ENCODE measurements at regions not wholly inside any gene's neighbourhood (a gene's known extent, or its start where the extent isn't known, plus 50 kb on each side); places are given as distances from the start of the nearest gene placed in this dataset.
A peak's percentile ranks its signal among the peaks of the same experiment; 100 is the strongest.

DNA sequence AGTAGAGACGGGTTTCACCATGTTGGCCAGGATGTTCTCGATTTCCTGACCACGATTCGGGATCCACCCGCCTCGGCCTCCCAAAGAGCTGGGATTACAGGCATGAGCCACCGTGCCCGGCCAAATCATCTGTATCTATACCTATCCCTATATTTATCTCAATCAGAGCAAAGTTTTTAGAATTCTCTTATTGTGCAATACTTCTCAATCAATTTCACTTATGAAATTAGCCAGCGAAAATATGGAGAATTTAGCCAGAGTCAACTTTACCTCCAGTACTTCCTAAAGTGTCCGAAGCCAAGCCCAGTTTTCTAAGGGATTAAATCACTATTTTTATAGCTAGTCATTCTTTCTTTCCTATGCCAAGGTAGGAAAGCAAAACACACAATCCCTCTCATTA is 319.1 kb upstream of the PFKP start:
- no peak for TF ChIP-seq EP300 (IDR thresholded peaks at IDR 0.05)
- TF ChIP-seq POLR2AphosphoS5 (IDR thresholded peaks at IDR 0.05): no peak
- TF ChIP-seq POLR2A (IDR thresholded peaks at IDR 0.05): no peak
- TF ChIP-seq, protein P1, sequence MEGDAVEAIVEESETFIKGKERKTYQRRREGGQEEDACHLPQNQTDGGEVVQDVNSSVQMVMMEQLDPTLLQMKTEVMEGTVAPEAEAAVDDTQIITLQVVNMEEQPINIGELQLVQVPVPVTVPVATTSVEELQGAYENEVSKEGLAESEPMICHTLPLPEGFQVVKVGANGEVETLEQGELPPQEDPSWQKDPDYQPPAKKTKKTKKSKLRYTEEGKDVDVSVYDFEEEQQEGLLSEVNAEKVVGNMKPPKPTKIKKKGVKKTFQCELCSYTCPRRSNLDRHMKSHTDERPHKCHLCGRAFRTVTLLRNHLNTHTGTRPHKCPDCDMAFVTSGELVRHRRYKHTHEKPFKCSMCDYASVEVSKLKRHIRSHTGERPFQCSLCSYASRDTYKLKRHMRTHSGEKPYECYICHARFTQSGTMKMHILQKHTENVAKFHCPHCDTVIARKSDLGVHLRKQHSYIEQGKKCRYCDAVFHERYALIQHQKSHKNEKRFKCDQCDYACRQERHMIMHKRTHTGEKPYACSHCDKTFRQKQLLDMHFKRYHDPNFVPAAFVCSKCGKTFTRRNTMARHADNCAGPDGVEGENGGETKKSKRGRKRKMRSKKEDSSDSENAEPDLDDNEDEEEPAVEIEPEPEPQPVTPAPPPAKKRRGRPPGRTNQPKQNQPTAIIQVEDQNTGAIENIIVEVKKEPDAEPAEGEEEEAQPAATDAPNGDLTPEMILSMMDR (IDR thresholded peaks at IDR 0.05): no peak
- no peaks in the 10 kb centered on the region for H3K4me1 ChIP-seq
- no peak overlapping the region for H3K4me3 ChIP-seq
- no peaks in the 10 kb centered on the region for H3K9me3 ChIP-seq
- WGBS: 95% methylated on average over 10 of the region's 10 CpGs
- DNase-seq (ENCODE audit: low spot score in 2 of 2): no peak
- no peak overlapping the region for H3K27ac ChIP-seq
- no peaks in the 10 kb centered on the region for H3K27me3 ChIP-seq
- no peaks in the 10 kb centered on the region for H3K36me3 ChIP-seq

GRCh38 chr10:2746638-2747037 is 320.7 kb upstream of the PFKP start:
- H3K27me3 ChIP-seq: no peaks in the 10 kb centered on the region
- TF ChIP-seq EP300 (IDR thresholded peaks at IDR 0.05) (no peak), POLR2A (IDR thresholded peaks at IDR 0.05) (no peak), POLR2AphosphoS5 (IDR thresholded peaks at IDR 0.05) (no peak)
- TF ChIP-seq, protein P1 (IDR thresholded peaks at IDR 0.05): no peak
- no peak for DNase-seq (ENCODE audit: low spot score in 2 of 2)
- no peaks in the 10 kb centered on the region for H3K36me3 ChIP-seq
- H3K4me3 ChIP-seq: no peak overlapping the region
- no peaks in the 10 kb centered on the region for H3K9me3 ChIP-seq
- H3K4me1 ChIP-seq: no peaks in the 10 kb centered on the region
- 89% methylated on average over 8 of the region's 8 CpGs for WGBS
- H3K27ac ChIP-seq: no peak overlapping the region

DNA sequence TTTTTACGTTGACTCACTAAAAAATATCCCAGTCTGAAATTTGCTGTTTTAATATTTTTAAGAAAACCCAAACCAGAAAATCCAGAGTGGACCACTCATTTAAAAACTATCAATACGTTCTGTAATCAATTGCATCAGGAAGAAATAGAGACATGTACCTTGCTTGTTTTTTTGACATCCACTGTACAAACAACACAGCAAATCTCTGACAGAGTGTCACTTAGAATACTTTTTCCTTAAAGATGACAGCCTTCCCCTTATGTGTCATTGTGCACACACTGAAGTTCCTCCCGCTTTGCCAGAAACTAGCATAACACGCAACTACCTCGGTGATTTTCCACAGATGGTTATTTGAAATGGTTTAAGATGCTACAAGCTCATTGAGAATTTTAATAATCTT is 321.7 kb upstream of the PFKP start:
- DNase-seq (ENCODE audit: low spot score in 2 of 2): no peak
- Histone ChIP-seq H3K4me1 (no peaks in the 10 kb centered on the region), H3K9me3 (no peaks in the 10 kb centered on the region), H3K27me3 (no peaks in the 10 kb centered on the region), H3K36me3 (no peaks in the 10 kb centered on the region), H3K4me3 (no peak overlapping the region), H3K27ac (no peak overlapping the region)
- no peak for TF ChIP-seq POLR2A (IDR thresholded peaks at IDR 0.05)
- TF ChIP-seq POLR2AphosphoS5 (IDR thresholded peaks at IDR 0.05): no peak
- TF ChIP-seq, protein P1 (IDR thresholded peaks at IDR 0.05): no peak
- no peak for TF ChIP-seq EP300 (IDR thresholded peaks at IDR 0.05)
- WGBS: 92% methylated on average over 5 of the region's 5 CpGs

DNA sequence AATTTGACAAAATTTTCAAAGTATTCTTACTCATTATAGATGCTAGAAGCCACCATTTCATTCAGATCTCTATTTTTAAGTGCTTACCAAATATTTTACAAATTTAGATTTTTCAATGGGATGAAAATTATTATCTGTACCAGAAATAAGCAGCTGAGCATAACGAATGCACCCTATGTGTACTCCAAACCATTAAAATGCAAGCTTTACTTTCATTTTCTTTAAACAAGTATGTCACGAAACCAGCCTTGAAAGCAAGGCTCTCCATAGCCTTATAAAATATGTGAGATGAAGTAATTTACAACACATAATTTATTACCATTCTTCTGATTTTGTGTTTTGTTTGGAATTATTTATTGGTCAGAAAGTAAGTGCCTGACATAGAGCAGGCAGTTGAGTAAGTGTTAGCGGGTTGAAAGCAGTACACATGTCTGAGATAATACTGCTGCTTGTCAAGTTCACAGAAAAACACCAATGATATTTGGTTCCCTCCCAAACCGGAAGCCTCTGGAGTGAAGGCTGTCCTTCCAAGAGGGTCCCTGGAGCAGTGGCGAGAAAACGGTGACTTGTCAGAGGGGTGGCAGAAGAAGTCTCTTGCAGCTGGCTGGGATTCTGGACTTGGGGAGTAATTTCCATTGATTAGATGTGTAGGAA is 322.7 kb upstream of the PFKP start:
- Histone ChIP-seq H3K27ac (no peak overlapping the region), H3K4me3 (peak overlapping the region; percentile 10), H3K4me1 (no peaks in the 10 kb centered on the region), H3K36me3 (no peaks in the 10 kb centered on the region), H3K9me3 (no peaks in the 10 kb centered on the region), H3K27me3 (no peaks in the 10 kb centered on the region)
- DNase-seq (ENCODE audit: low spot score in 2 of 2): no peak
- 44% methylated on average over 6 of the region's 6 CpGs for WGBS
- TF ChIP-seq POLR2AphosphoS5 (IDR thresholded peaks at IDR 0.05) (no peak), POLR2A (IDR thresholded peaks at IDR 0.05) (no peak), EP300 (IDR thresholded peaks at IDR 0.05) (no peak)

GRCh38 chr10:2734603-2735002 is 332.7 kb upstream of the PFKP start:
- 56% methylated on average over 19 of the region's 19 CpGs for WGBS
- Histone ChIP-seq H3K4me3 (no peak overlapping the region), H3K9me3 (no peaks in the 10 kb centered on the region), H3K4me1 (no peaks in the 10 kb centered on the region), H3K27ac (no peak overlapping the region), H3K36me3 (no peaks in the 10 kb centered on the region), H3K27me3 (no peaks in the 10 kb centered on the region)
- TF ChIP-seq EP300 (IDR thresholded peaks at IDR 0.05): no peak
- TF ChIP-seq, protein P1 (IDR thresholded peaks at IDR 0.05): no peak
- TF ChIP-seq POLR2A (IDR thresholded peaks at IDR 0.05): no peak
- no peak for TF ChIP-seq POLR2AphosphoS5 (IDR thresholded peaks at IDR 0.05)
- DNase-seq (ENCODE audit: low spot score in 2 of 2): no peak

All from suprapubic skin (tissue), 4 donors.